ENCODE measurements at regions not wholly inside any gene's neighbourhood (a gene's known extent, or its start where the extent isn't known, plus 50 kb on each side); places are given as distances from the start of the nearest gene placed in this dataset.

- Mint-ChIP-seq H3K36me3 (ENCODE audit: unreplicated experiment) (no peaks in the 10 kb centered on the region), H3K4me3 (ENCODE audit: unreplicated experiment) (no peak overlapping the region), H3K27me3 (ENCODE audit: unreplicated experiment) (no peaks in the 10 kb centered on the region), H3K9me3 (ENCODE audit: unreplicated experiment) (no peaks in the 10 kb centered on the region), H3K27ac (ENCODE audit: unreplicated experiment) (no peak overlapping the region), H3K4me1 (ENCODE audit: low read depth, unreplicated experiment) (no peaks in the 10 kb centered on the region)
- no peak for TF ChIP-seq CTCF (IDR thresholded peaks at IDR 0.05; ENCODE audit: partially characterized antibody, unreplicated experiment)
- no peak for DNase-seq
These were observed 513.6 kb downstream of the CDY2B start for GRCh38 chrY:17366400-17366799.

GRCh38 chrY:17339028-17339427 lies 541.0 kb downstream of the CDY2B start:
- Mint-ChIP-seq H3K9me3 (ENCODE audit: unreplicated experiment) (peaks cover 3% of the 10 kb centered on the region), H3K4me1 (ENCODE audit: low read depth, unreplicated experiment) (no peaks in the 10 kb centered on the region), H3K4me3 (ENCODE audit: unreplicated experiment) (no peak overlapping the region), H3K27me3 (ENCODE audit: unreplicated experiment) (peaks cover 3% of the 10 kb centered on the region), H3K36me3 (ENCODE audit: unreplicated experiment) (no peaks in the 10 kb centered on the region), H3K27ac (ENCODE audit: unreplicated experiment) (no peak overlapping the region)
- no peak for TF ChIP-seq CTCF (IDR thresholded peaks at IDR 0.05; ENCODE audit: partially characterized antibody, unreplicated experiment)
- DNase-seq = no peak

- no peak for TF ChIP-seq CTCF (IDR thresholded peaks at IDR 0.05; ENCODE audit: partially characterized antibody, unreplicated experiment)
- no peak overlapping the region for H3K27ac Mint-ChIP-seq (ENCODE audit: unreplicated experiment)
- no peaks in the 10 kb centered on the region for H3K36me3 Mint-ChIP-seq (ENCODE audit: unreplicated experiment)
- H3K4me3 Mint-ChIP-seq (ENCODE audit: unreplicated experiment) = no peak overlapping the region
- DNase-seq = no peak
- H3K27me3 Mint-ChIP-seq (ENCODE audit: unreplicated experiment) = no peaks in the 10 kb centered on the region
- H3K9me3 Mint-ChIP-seq (ENCODE audit: unreplicated experiment) = no peaks in the 10 kb centered on the region
- no peaks in the 10 kb centered on the region for H3K4me1 Mint-ChIP-seq (ENCODE audit: low read depth, unreplicated experiment)
These were observed 549.3 kb downstream of the CDY2B start for GRCh38 chrY:17330733-17331132.

GRCh38 chrY:17319916-17320315 lies 560.1 kb downstream of the CDY2B start:
- TF ChIP-seq CTCF (IDR thresholded peaks at IDR 0.05; ENCODE audit: partially characterized antibody, unreplicated experiment) = no peak
- Mint-ChIP-seq H3K27ac (ENCODE audit: unreplicated experiment) (no peak overlapping the region), H3K36me3 (ENCODE audit: unreplicated experiment) (no peaks in the 10 kb centered on the region), H3K4me3 (ENCODE audit: unreplicated experiment) (no peak overlapping the region), H3K4me1 (ENCODE audit: low read depth, unreplicated experiment) (no peaks in the 10 kb centered on the region), H3K27me3 (ENCODE audit: unreplicated experiment) (peaks cover 4% of the 10 kb centered on the region), H3K9me3 (ENCODE audit: unreplicated experiment) (no peaks in the 10 kb centered on the region)
- DNase-seq = no peak

GRCh38 chrY:17318631-17319030 lies 561.4 kb downstream of the CDY2B start:
- H3K4me3 Mint-ChIP-seq (ENCODE audit: unreplicated experiment) = no peak overlapping the region
- H3K36me3 Mint-ChIP-seq (ENCODE audit: unreplicated experiment) = peaks cover 4% of the 10 kb centered on the region
- H3K27me3 Mint-ChIP-seq (ENCODE audit: unreplicated experiment) = peaks cover 1% of the 10 kb centered on the region
- H3K9me3 Mint-ChIP-seq (ENCODE audit: unreplicated experiment) = no peaks in the 10 kb centered on the region
- no peak for TF ChIP-seq CTCF (IDR thresholded peaks at IDR 0.05; ENCODE audit: partially characterized antibody, unreplicated experiment)
- H3K27ac Mint-ChIP-seq (ENCODE audit: unreplicated experiment) = no peak overlapping the region
- no peak for DNase-seq
- H3K4me1 Mint-ChIP-seq (ENCODE audit: low read depth, unreplicated experiment) = no peaks in the 10 kb centered on the region

Data from glutamatergic neuron (in vitro differentiated cells).